ENCODE measurements at regions not wholly inside any gene's neighbourhood (a gene's known extent, or its start where the extent isn't known, plus 50 kb on each side); places are given as distances from the start of the nearest gene placed in this dataset.

DNA sequence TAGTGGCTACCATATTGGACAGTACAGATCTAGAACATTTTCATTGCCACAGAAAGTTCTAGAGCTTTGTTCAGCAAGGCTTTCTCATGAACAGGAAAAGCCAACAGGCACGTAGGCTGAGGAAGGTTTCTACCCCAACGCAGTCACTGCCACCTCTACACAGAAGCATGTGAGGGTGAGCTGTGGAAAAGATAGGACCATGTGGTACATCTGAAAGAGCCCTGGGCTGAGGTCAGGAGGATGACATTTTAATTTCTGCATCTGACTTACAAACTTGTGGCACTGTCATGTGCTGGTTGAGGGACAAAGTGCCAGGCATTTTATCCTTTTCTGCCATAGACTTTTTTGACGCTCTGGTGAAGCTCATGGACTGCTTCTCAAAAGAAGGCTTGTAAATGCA lies 454.2 kb downstream of the BCOR start:
- Histone ChIP-seq H3K36me3 (ENCODE audit: control insufficient read depth, insufficient read depth, low read length) (no peaks in the 10 kb centered on the region), H3K4me3 (no peak overlapping the region), H4K20me1 (replicated peaks; ENCODE audit: control insufficient read depth, insufficient read depth, low read length) (no peaks in the 10 kb centered on the region), H3K9ac (ENCODE audit: insufficient read depth in 1 of 2, low read depth in 2 of 2, low read length in 2 of 2) (no peak overlapping the region), H3K4me2 (ENCODE audit: insufficient read depth, low read length) (no peak overlapping the region), H3K4me1 (replicated peaks in 1 of 2; ENCODE audit: control insufficient read depth in 2 of 2, insufficient read depth in 2 of 2, low read length in 2 of 2) (no peaks in the 10 kb centered on the region; a peak in 1 of 5 replicates), H3K27me3 (ENCODE audit: control insufficient read depth in 2 of 2, insufficient read depth in 2 of 2, low read length in 2 of 2) (no peaks in the 10 kb centered on the region), H2AFZ (ENCODE audit: low read depth, low read length) (no peak overlapping the region), H3K9me3 (replicated peaks; ENCODE audit: control insufficient read depth, insufficient read depth, low read depth, low read length) (no peaks in the 10 kb centered on the region), H3K9me1 (ENCODE audit: control insufficient read depth, insufficient read depth, low read length) (no peaks in the 10 kb centered on the region), H3K27ac (ENCODE audit: extremely low read depth, low read depth, low read length) (no peak overlapping the region), H3K79me2 (ENCODE audit: control insufficient read depth, insufficient read depth, low read length) (no peaks in the 10 kb centered on the region)
- WGBS (ENCODE audit: insufficient coverage, low coverage, missing lambda C conversion rate): 49% methylated on average over 3 of the region's 3 CpGs
- DNase-seq (ENCODE audit: extremely low read depth in 1 of 4, low spot score in 3 of 4): no peak
- POLR2A ChIA-PET: interaction anchor here (0.6 to 0.7 kb wide), 2 partner anchors 10 to 20 kb away, joined by 3 read pairs; no protein-coding TSS in a partner anchor
- BruUV-seq (replicated peaks): no TSS peak
- FAIRE-seq: no peak
- in situ Hi-C loops (cut with MboI): no loop called here
- intact Hi-C loops (cut with micrococcal nuclease): no loop called here
- no peak for ATAC-seq
- CTCF ChIA-PET (ENCODE audit: low intra/inter-chr PET ratio): no interaction called here
- TF ChIP-seq TEAD1 (CRISPR knock-in tag; IDR thresholded peaks at IDR 0.05) (no peak), CBX2 (IDR thresholded peaks at IDR 0.05; ENCODE audit: insufficient read depth, low read length, poor library complexity, severe bottlenecking) (no peak), ZNF408 (CRISPR knock-in tag; IDR thresholded peaks at IDR 0.05; ENCODE audit: low read depth) (no peak), NR2C1 (IDR thresholded peaks at IDR 0.05) (no peak), NR2C1 (tag; IDR thresholded peaks at IDR 0.05) (no peak), KAT7 (CRISPR knock-in tag; IDR thresholded peaks at IDR 0.05; ENCODE audit: borderline replicate concordance) (no peak), FOXJ3 (CRISPR knock-in tag; IDR thresholded peaks at IDR 0.05) (no peak), SMAD3 (CRISPR knock-in tag; conservative IDR thresholded peaks at IDR 0.05) (no peak), DDX20 (tag; IDR thresholded peaks at IDR 0.05; ENCODE audit: low read depth) (no peak), FOXA3 (CRISPR knock-in tag; conservative IDR thresholded peaks at IDR 0.05 in 1 of 2, IDR thresholded peaks at IDR 0.05 in 1 of 2) (no peak), NFATC3 (IDR thresholded peaks at IDR 0.05) (no peak), IRF2 (CRISPR knock-in tag; IDR thresholded peaks at IDR 0.05) (no peak), THRAP3 (IDR thresholded peaks at IDR 0.05; ENCODE audit: borderline replicate concordance) (no peak), CC2D1A (IDR thresholded peaks at IDR 0.05) (no peak), C11orf30 (IDR thresholded peaks at IDR 0.05; ENCODE audit: low read depth) (no peak), RBM17 (IDR thresholded peaks at IDR 0.05; ENCODE audit: borderline replicate concordance, low read depth, low read length) (no peak)
- TF ChIP-seq, protein P1, sequence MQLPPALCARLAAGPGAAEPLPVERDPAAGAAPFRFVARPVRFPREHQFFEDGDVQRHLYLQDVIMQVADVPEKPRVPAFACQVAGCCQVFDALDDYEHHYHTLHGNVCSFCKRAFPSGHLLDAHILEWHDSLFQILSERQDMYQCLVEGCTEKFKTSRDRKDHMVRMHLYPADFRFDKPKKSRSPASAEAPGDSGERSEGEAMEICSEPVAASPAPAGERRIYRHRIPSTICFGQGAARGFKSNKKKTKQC (CRISPR knock-in tag; IDR thresholded peaks at IDR 0.05): no peak
- TF ChIP-seq, protein P2, sequence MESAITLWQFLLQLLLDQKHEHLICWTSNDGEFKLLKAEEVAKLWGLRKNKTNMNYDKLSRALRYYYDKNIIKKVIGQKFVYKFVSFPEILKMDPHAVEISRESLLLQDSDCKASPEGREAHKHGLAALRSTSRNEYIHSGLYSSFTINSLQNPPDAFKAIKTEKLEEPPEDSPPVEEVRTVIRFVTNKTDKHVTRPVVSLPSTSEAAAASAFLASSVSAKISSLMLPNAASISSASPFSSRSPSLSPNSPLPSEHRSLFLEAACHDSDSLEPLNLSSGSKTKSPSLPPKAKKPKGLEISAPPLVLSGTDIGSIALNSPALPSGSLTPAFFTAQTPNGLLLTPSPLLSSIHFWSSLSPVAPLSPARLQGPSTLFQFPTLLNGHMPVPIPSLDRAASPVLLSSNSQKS (CRISPR knock-in tag; IDR thresholded peaks at IDR 0.05): no peak
- TF ChIP-seq, protein P3, sequence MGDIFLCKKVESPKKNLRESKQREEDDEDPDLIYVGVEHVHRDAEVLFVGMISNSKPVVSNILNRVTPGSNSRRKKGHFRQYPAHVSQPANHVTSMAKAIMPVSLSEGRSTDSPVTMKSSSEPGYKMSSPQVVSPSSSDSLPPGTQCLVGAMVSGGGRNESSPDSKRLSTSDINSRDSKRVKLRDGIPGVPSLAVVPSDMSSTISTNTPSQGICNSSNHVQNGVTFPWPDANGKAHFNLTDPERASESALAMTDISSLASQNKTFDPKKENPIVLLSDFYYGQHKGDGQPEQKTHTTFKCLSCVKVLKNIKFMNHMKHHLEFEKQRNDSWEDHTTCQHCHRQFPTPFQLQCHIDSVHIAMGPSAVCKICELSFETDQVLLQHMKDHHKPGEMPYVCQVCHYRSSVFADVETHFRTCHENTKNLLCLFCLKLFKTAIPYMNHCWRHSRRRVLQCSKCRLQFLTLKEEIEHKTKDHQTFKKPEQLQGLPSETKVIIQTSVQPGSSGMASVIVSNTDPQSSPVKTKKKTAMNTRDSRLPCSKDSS (IDR thresholded peaks at IDR 0.05; ENCODE audit: low read depth, partially characterized antibody): no peak
